ENCODE measurements at regions not wholly inside any gene's neighbourhood (a gene's known extent, or its start where the extent isn't known, plus 50 kb on each side); places are given as distances from the start of the nearest gene placed in this dataset.

GRCh38 chr16:9534759-9535158 lies 443.3 kb downstream of the HAPSTR1 start:
- Histone ChIP-seq H3K27ac (ENCODE audit: low read depth, low read length) (no peak overlapping the region), H3K9me2 (replicated peaks; ENCODE audit: insufficient read depth, low read length) (no peaks in the 10 kb centered on the region), H3K79me2 (ENCODE audit: insufficient read depth, low read length) (no peaks in the 10 kb centered on the region), H3K9me3 (ENCODE audit: insufficient read depth, low read length) (0 out of 2 replicates have a peak, but pooled peaks cover 4% of the 10 kb centered on the region), H3K4me2 (ENCODE audit: low read depth, low read length, poor library complexity, severe bottlenecking) (no peak overlapping the region), H3K36me3 (ENCODE audit: low read length) (no peaks in the 10 kb centered on the region), H4K20me1 (ENCODE audit: low read depth, low read length) (no peaks in the 10 kb centered on the region), H3F3A (ENCODE audit: insufficient read depth) (no peaks in the 10 kb centered on the region), H2AFZ (ENCODE audit: low read depth, low read length, severe bottlenecking) (no peak overlapping the region), H3K27me3 (ENCODE audit: low read length) (no peaks in the 10 kb centered on the region), H3K4me3 (ENCODE audit: insufficient read depth, low read length, poor library complexity, severe bottlenecking) (no peak overlapping the region), H3K9ac (ENCODE audit: low read length) (no peak overlapping the region)
- TF ChIP-seq EZH2phosphoT487 (conservative IDR thresholded peaks at IDR 0.05; ENCODE audit: low read length) = no peak
- TF ChIP-seq, protein P1, sequence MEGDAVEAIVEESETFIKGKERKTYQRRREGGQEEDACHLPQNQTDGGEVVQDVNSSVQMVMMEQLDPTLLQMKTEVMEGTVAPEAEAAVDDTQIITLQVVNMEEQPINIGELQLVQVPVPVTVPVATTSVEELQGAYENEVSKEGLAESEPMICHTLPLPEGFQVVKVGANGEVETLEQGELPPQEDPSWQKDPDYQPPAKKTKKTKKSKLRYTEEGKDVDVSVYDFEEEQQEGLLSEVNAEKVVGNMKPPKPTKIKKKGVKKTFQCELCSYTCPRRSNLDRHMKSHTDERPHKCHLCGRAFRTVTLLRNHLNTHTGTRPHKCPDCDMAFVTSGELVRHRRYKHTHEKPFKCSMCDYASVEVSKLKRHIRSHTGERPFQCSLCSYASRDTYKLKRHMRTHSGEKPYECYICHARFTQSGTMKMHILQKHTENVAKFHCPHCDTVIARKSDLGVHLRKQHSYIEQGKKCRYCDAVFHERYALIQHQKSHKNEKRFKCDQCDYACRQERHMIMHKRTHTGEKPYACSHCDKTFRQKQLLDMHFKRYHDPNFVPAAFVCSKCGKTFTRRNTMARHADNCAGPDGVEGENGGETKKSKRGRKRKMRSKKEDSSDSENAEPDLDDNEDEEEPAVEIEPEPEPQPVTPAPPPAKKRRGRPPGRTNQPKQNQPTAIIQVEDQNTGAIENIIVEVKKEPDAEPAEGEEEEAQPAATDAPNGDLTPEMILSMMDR (IDR thresholded peaks at IDR 0.05; ENCODE audit: insufficient read depth, low read length, poor library complexity, severe bottlenecking) = no peak

DNA sequence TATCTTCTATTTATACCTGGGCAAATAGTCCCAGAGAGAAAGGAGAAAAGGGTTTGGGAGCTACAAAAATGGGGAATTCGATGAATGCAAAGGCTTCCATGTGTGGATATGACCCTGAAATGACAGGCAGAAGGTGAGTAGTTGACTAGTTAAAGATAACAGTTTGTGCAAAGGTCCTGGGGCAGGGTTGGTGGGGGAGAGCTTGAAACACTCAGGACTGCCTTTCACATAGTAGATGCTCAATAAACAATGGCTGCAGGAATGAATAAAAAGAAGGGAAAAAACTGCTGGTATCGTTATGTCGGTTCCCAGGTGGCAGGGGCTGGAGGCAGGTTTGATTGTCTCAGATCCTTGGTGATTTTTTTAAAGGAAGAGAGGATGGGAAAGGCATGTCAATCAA lies 445.5 kb downstream of the HAPSTR1 start:
- Histone ChIP-seq H3K27me3 (ENCODE audit: low read length) (no peaks in the 10 kb centered on the region), H3K4me2 (ENCODE audit: low read depth, low read length, poor library complexity, severe bottlenecking) (no peak overlapping the region), H2AFZ (ENCODE audit: low read depth, low read length, severe bottlenecking) (no peak overlapping the region), H3K4me3 (ENCODE audit: insufficient read depth, low read length, poor library complexity, severe bottlenecking) (no peak overlapping the region), H3K9me2 (replicated peaks; ENCODE audit: insufficient read depth, low read length) (no peaks in the 10 kb centered on the region), H3K79me2 (ENCODE audit: insufficient read depth, low read length) (no peaks in the 10 kb centered on the region), H3K9me3 (ENCODE audit: insufficient read depth, low read length) (0 out of 2 replicates have a peak, but pooled peaks cover 4% of the 10 kb centered on the region), H4K20me1 (ENCODE audit: low read depth, low read length) (no peaks in the 10 kb centered on the region), H3K27ac (ENCODE audit: low read depth, low read length) (no peak overlapping the region), H3K36me3 (ENCODE audit: low read length) (no peaks in the 10 kb centered on the region), H3F3A (ENCODE audit: insufficient read depth) (no peaks in the 10 kb centered on the region), H3K9ac (ENCODE audit: low read length) (no peak overlapping the region)
- TF ChIP-seq, protein P1 (IDR thresholded peaks at IDR 0.05; ENCODE audit: insufficient read depth, low read length, poor library complexity, severe bottlenecking) = no peak
- no peak for TF ChIP-seq EZH2phosphoT487 (conservative IDR thresholded peaks at IDR 0.05; ENCODE audit: low read length)

DNA sequence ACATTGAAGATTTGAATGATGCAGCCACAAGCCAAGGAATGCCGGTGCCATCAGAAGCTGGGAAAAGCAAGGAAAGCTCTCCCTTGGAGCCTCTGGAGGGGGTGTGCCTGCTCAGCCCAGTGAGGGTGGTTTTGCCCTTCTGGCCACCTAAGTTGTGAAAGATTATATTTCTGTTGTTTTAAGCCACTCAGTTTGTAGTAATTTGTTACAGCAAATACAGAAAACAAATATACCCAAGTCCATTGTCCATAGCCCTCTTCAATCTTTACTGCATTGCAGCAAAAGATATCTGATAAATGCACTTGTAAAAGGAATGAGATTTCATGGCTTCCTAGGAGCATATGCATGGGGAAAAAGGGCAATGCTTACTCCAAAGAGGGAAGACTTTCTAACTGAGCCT lies 447.9 kb downstream of the HAPSTR1 start:
- Histone ChIP-seq H3K9ac (ENCODE audit: low read length) (no peak overlapping the region), H3K4me2 (ENCODE audit: low read depth, low read length, poor library complexity, severe bottlenecking) (no peak overlapping the region), H3K27ac (ENCODE audit: low read depth, low read length) (no peak overlapping the region), H3K27me3 (ENCODE audit: low read length) (no peaks in the 10 kb centered on the region), H3K9me3 (ENCODE audit: insufficient read depth, low read length) (no peaks in the 10 kb centered on the region), H3K79me2 (ENCODE audit: insufficient read depth, low read length) (no peaks in the 10 kb centered on the region), H3K36me3 (ENCODE audit: low read length) (no peaks in the 10 kb centered on the region), H3K9me2 (replicated peaks; ENCODE audit: insufficient read depth, low read length) (no peaks in the 10 kb centered on the region), H3F3A (ENCODE audit: insufficient read depth) (no peaks in the 10 kb centered on the region), H4K20me1 (ENCODE audit: low read depth, low read length) (no peaks in the 10 kb centered on the region), H3K4me3 (ENCODE audit: insufficient read depth, low read length, poor library complexity, severe bottlenecking) (no peak overlapping the region), H2AFZ (ENCODE audit: low read depth, low read length, severe bottlenecking) (no peak overlapping the region)
- TF ChIP-seq, protein P1 (IDR thresholded peaks at IDR 0.05; ENCODE audit: insufficient read depth, low read length, poor library complexity, severe bottlenecking) = no peak
- no peak for TF ChIP-seq EZH2phosphoT487 (conservative IDR thresholded peaks at IDR 0.05; ENCODE audit: low read length)
